ENCODE measurements at regions not wholly inside any gene's neighbourhood (a gene's known extent, or its start where the extent isn't known, plus 50 kb on each side); places are given as distances from the start of the nearest gene placed in this dataset.

DNA sequence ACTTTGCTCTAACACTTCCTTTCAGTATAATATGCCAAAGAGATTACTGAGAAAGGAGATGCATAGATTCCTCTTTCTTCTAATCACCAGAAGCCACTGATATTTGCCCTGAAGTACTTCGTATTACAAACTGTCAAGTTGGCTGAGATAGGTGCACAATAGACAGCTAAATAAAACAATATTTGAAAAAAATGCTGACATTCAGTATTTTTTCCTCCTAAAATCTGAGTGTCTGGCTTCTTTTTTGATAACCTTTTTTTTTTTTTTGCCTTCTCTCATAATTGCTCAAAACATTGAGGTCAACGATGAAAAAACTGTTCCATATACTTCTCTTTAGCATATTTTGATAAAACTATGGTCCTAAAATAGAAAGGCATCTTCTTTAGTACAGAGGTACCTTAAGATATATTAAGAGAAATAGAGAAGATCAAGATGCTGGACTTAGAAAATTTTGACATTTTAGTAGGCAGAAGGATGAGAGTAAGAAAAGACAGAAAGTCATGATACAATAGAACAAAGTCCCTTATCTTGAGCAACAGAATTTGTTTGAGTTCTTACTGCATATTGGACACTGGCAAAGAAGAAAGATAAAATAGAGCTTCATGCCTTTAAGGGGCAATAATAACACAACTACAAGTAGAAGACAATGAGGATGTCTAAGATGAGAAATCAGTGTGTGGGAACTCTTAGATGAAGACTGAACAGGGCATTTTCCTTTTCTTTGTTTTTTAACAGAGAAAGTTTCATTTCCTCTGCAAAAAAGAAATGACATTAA lies 220.7 kb downstream of the PTH2R start:
- no peak for DNase-seq (ENCODE audit: low spot score)
- Histone ChIP-seq H3K4me1 (ENCODE audit: insufficient read depth, low read length, poor library complexity, severe bottlenecking) (no peaks in the 10 kb centered on the region), H3K9me3 (ENCODE audit: low read depth, low read length, poor library complexity, severe bottlenecking) (no peaks in the 10 kb centered on the region), H3K27ac (ENCODE audit: low read depth, low read length, poor library complexity, severe bottlenecking) (no peak overlapping the region), H3K4me3 (ENCODE audit: low read depth, low read length, poor library complexity, severe bottlenecking) (no peak overlapping the region), H3K36me3 (ENCODE audit: insufficient read depth, low read length, poor library complexity, severe bottlenecking) (no peaks in the 10 kb centered on the region), H3K27me3 (replicated peaks; ENCODE audit: insufficient read depth, low read depth, low read length, poor library complexity) (no peaks in the 10 kb centered on the region)
- no TSS peak for BruUV-seq (replicated peaks)
- ChIA-PET CTCF (no interaction called here), POLR2A (ENCODE audit: low non-redundant PET) (no interaction called here)
- TF ChIP-seq, protein P1, sequence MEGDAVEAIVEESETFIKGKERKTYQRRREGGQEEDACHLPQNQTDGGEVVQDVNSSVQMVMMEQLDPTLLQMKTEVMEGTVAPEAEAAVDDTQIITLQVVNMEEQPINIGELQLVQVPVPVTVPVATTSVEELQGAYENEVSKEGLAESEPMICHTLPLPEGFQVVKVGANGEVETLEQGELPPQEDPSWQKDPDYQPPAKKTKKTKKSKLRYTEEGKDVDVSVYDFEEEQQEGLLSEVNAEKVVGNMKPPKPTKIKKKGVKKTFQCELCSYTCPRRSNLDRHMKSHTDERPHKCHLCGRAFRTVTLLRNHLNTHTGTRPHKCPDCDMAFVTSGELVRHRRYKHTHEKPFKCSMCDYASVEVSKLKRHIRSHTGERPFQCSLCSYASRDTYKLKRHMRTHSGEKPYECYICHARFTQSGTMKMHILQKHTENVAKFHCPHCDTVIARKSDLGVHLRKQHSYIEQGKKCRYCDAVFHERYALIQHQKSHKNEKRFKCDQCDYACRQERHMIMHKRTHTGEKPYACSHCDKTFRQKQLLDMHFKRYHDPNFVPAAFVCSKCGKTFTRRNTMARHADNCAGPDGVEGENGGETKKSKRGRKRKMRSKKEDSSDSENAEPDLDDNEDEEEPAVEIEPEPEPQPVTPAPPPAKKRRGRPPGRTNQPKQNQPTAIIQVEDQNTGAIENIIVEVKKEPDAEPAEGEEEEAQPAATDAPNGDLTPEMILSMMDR (conservative IDR thresholded peaks at IDR 0.05; ENCODE audit: low read depth, low read length), result no peak
- no peak for TF ChIP-seq EZH2 (IDR thresholded peaks at IDR 0.05; ENCODE audit: borderline replicate concordance, low read depth, low read length, poor library complexity, severe bottlenecking)
- intact Hi-C loops (cut with micrococcal nuclease; ENCODE audit: unreplicated experiment), result no loop called here

DNA sequence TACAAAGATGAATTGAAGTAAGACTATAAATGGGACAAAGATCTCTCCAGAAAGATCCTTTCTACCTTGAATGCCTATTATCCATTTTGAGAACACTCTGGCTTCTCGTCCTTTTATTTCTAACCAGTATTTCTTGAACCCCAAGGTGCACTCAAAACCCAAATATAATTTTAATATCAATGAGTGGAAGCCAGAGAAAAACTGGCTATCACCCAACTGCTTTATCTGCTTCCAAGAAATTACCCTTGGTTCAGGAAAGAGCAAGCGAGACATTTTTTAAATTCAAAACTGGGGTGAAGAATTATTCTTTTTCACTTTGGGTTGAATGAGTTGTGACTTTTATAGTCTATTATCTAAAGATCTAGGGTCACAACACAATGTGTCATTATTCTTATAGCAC lies 221.3 kb downstream of the PTH2R start:
- no peaks in the 10 kb centered on the region for H3K36me3 ChIP-seq (ENCODE audit: insufficient read depth, low read length, poor library complexity, severe bottlenecking)
- intact Hi-C loops (cut with micrococcal nuclease; ENCODE audit: unreplicated experiment), result no loop called here
- no peak overlapping the region for H3K27ac ChIP-seq (ENCODE audit: low read depth, low read length, poor library complexity, severe bottlenecking)
- no peaks in the 10 kb centered on the region for H3K4me1 ChIP-seq (ENCODE audit: insufficient read depth, low read length, poor library complexity, severe bottlenecking)
- H3K4me3 ChIP-seq (ENCODE audit: low read depth, low read length, poor library complexity, severe bottlenecking), result no peak overlapping the region
- no peaks in the 10 kb centered on the region for H3K9me3 ChIP-seq (ENCODE audit: low read depth, low read length, poor library complexity, severe bottlenecking)
- DNase-seq (ENCODE audit: low spot score), result no peak
- POLR2A ChIA-PET (ENCODE audit: low non-redundant PET), result no interaction called here
- BruUV-seq (replicated peaks), result no TSS peak
- no peaks in the 10 kb centered on the region for H3K27me3 ChIP-seq (replicated peaks; ENCODE audit: insufficient read depth, low read depth, low read length, poor library complexity)
- TF ChIP-seq EZH2 (IDR thresholded peaks at IDR 0.05; ENCODE audit: borderline replicate concordance, low read depth, low read length, poor library complexity, severe bottlenecking), result no peak
- TF ChIP-seq, protein P1 (conservative IDR thresholded peaks at IDR 0.05; ENCODE audit: low read depth, low read length), result no peak
- CTCF ChIA-PET, result no interaction called here

DNA sequence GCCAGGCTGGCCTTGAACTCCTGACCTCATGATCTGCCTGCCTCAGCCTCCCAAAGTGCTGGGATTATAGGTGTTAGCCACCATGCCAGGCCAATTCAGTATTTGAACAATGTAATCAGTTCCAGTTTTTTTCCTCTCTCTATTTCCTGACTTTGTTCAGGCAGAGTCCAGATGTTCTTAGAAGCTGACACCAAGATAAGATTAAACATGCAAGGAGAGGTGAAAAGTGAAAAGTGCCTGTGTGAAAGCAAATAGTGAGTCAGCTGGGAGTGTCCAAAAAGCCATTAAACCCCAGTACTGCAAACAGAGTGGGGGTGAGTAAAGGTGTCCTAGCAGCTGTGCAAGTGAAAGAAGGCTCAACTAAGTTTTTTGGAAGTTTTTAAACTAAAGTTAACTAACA lies 231.5 kb downstream of the PTH2R start:
- no peaks in the 10 kb centered on the region for H3K36me3 ChIP-seq (ENCODE audit: insufficient read depth, low read length, poor library complexity, severe bottlenecking)
- no TSS peak for BruUV-seq (replicated peaks)

More for the DNA sequence above, 231.5 kb downstream of the PTH2R start:
- no peaks in the 10 kb centered on the region for H3K27me3 ChIP-seq (replicated peaks; ENCODE audit: insufficient read depth, low read depth, low read length, poor library complexity)
- ChIA-PET CTCF (no interaction called here), POLR2A (ENCODE audit: low non-redundant PET) (no interaction called here)
- no peak for DNase-seq (ENCODE audit: low spot score)
- H3K9me3 ChIP-seq (ENCODE audit: low read depth, low read length, poor library complexity, severe bottlenecking), result no peaks in the 10 kb centered on the region
- TF ChIP-seq, protein P1 (conservative IDR thresholded peaks at IDR 0.05; ENCODE audit: low read depth, low read length), result no peak
- TF ChIP-seq EZH2 (IDR thresholded peaks at IDR 0.05; ENCODE audit: borderline replicate concordance, low read depth, low read length, poor library complexity, severe bottlenecking), result no peak
- H3K27ac ChIP-seq (ENCODE audit: low read depth, low read length, poor library complexity, severe bottlenecking), result no peak overlapping the region
- H3K4me3 ChIP-seq (ENCODE audit: low read depth, low read length, poor library complexity, severe bottlenecking), result no peak overlapping the region
- no peaks in the 10 kb centered on the region for H3K4me1 ChIP-seq (ENCODE audit: insufficient read depth, low read length, poor library complexity, severe bottlenecking)
- intact Hi-C loops (cut with micrococcal nuclease; ENCODE audit: unreplicated experiment), result no loop called here

All from A673 (cell line).